AG04449 (cell line): ENCODE measurements at regions not wholly inside any gene's neighbourhood (a gene's known extent, or its start where the extent isn't known, plus 50 kb on each side); places are given as distances from the start of the nearest gene placed in this dataset.

ENCODE experiments used
- CTCF ChIA-PET: fragments of 350-600 bp; formaldehyde crosslinking; extraction: SDS; loops from one replicate; lab custom pipeline; 2021; ENCODE audit warnings: antibody characterized with exemption; lab: Yijun Ruan, JAX
- POLR2A ChIA-PET: fragments of 400-600, 350-600 bp; formaldehyde crosslinking; extraction: SDS; loops from one replicate; lab custom pipeline; 2020; ENCODE audit warnings: antibody characterized with exemption, inconsistent platforms; lab: Yijun Ruan, JAX
- DNase-seq: peaks from one replicate; pipeline ENCODE4 v3.0.0-alpha.2; 2010; ENCODE audit warnings: low read depth, low spot score
- H3K4me3 ChIP-seq: 2 replicates; pipeline ENCODE4 v1.5.1; 2011; ENCODE audit warnings: low read depth, mild to moderate bottlenecking, control low read depth, low read length
- TF ChIP-seq, protein P1 (sequence below): IDR thresholded peaks from one replicate; pipeline ENCODE4 v1.5.1; 2011; ENCODE audit warnings: mild to moderate bottlenecking, moderate library complexity, low read length, control low read depth, inconsistent platforms; ENCODE audit not compliant: insufficient read depth; ENCODE audit errors: missing control alignments

DNA sequence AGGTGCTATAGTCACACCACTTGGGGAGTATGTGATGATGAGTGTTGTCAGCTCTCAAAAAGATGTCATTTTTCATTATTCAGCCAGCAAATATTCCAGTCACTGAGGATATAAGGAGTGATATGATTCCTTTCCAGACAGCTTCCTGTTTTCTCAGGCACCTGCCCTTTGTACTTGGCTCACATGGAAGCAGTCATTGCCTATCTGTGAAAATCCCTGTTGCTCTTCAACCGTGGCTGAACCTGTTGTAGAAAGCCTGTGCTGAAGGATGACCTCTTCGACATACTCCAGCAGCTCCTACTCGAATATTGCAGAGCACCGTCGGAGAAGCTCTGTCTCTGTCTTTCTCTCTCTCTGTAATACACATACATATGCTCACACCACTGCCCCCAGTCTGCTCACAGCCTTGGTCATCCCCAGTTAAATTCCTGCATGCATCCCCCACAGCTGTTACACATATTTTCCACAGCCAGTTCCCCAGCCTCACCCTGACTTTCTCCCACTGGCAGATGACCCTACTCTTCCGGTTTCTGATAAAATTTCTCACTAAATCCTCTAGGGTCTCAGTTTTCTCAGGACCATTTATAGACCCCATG, 204.2 kb upstream of the ARGLU1 start:
- H3K4me3 ChIP-seq = no peak overlapping the region
- no peak for DNase-seq
- TF ChIP-seq, protein P1, sequence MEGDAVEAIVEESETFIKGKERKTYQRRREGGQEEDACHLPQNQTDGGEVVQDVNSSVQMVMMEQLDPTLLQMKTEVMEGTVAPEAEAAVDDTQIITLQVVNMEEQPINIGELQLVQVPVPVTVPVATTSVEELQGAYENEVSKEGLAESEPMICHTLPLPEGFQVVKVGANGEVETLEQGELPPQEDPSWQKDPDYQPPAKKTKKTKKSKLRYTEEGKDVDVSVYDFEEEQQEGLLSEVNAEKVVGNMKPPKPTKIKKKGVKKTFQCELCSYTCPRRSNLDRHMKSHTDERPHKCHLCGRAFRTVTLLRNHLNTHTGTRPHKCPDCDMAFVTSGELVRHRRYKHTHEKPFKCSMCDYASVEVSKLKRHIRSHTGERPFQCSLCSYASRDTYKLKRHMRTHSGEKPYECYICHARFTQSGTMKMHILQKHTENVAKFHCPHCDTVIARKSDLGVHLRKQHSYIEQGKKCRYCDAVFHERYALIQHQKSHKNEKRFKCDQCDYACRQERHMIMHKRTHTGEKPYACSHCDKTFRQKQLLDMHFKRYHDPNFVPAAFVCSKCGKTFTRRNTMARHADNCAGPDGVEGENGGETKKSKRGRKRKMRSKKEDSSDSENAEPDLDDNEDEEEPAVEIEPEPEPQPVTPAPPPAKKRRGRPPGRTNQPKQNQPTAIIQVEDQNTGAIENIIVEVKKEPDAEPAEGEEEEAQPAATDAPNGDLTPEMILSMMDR = no peak
- CTCF ChIA-PET = no interaction called here
- POLR2A ChIA-PET = no interaction called here

DNA sequence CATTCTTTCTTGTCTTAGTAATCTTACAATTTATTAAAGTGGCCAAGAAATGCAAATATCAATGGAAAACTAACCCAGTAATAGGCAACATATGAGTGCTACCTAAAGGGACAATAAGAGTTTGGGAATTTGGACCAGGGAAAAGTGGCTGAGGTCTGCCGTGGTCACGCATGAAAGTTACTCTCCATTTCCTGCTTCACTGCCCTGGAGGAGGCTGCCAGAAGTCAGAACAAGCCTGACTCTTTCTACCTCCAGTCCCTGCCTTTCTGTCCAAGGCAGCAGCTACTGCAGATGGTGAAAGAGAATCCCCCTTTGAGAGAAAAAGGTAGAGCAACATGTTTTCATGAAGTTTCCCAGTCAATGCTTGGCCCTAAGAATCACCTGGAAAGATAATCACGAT, 201.1 kb upstream of the ARGLU1 start:
- ChIA-PET CTCF (no interaction called here), POLR2A (no interaction called here)
- no peak for DNase-seq
- TF ChIP-seq, protein P1 = no peak
- no peak overlapping the region for H3K4me3 ChIP-seq

DNA sequence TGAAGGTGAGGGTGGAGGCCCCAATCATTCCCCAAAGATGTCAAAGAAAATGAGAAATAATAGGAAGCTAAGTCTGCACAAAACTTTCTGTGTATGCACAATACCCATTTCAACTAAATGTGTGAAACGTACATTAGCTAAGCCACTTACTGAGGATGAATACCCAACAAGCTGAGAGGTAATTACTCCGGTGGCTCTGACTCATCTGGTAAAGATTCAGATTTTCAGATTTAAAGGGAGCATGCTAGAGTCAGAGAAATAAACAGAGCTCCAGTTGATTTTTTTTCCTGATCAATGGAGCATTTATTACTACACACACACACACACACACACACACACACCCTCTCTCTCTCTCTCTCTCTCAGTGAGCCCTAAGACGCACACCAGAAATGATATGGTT, 194.8 kb upstream of the ARGLU1 start:
- ChIA-PET CTCF (no interaction called here), POLR2A (no interaction called here)
- DNase-seq = no peak
- no peak overlapping the region for H3K4me3 ChIP-seq
- TF ChIP-seq, protein P1 = no peak

DNA sequence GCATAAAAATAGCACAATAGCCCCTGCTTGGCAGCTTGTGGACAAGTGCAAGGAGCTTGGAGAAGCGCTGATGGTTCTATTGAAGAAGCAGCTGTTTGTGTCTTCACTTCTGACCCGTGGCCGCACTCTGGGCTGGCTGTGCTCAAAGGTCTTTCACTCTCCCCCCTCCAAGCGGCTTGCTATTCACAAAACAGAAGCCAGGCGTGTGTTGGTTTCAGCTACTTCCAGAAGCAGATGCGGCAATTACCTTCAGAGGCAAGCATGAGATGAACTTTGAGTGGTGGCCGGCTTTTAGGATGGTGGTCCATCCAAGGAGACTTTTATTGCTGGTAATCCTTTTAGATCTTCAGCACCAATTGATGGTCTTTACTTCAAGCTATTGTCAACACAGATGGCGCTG, 188.5 kb upstream of the ARGLU1 start:
- ChIA-PET CTCF (no interaction called here), POLR2A (no interaction called here)
- H3K4me3 ChIP-seq = no peak overlapping the region
- no peak for DNase-seq
- TF ChIP-seq, protein P1 = no peak

DNA sequence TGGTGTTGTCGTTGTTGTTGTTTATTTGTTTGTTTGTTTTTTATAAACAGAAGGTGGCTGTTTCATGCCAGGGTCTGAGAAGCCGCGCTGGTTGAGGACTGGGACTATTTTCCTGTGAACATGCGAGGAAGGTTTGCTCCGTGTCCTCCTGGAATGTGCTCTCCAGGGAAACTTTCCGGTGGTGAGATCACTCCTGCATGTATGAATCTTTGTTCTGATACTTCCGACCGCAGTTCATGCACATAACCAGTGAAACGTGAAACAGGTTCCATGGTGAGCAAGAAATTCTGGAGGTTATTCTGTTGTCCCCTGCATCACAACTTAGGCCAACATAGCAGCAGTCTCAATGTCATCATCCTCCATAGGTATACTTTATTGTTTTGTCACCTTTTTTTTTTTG, 187.6 kb upstream of the ARGLU1 start:
- DNase-seq = no peak
- TF ChIP-seq, protein P1 = no peak
- ChIA-PET POLR2A (no interaction called here), CTCF (no interaction called here)
- no peak overlapping the region for H3K4me3 ChIP-seq

DNA sequence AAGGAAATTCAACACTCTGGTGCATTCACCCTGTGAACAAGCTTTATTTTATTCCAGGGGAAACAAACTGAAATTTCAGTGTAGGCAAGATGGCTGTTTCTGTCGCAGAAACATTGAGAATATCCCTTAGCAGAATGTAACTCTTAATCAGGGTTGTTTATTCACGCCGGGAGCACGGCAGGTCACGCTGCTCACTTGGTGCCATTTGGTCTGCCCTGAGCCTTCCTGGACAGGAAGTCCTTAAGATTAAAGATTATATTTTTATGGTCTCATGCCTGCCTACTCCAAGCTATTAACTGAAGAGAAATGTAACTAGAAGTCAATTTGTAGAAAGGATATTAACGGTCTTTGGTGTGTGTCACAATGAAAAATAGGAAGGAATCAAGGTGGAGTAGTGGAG, 185.3 kb upstream of the ARGLU1 start:
- no peak for DNase-seq
- CTCF ChIA-PET = no interaction called here
- POLR2A ChIA-PET = no interaction called here
- no peak overlapping the region for H3K4me3 ChIP-seq
- TF ChIP-seq, protein P1 = no peak
